Fibroblast of skin of left biceps (primary cell): ENCODE measurements at regions not wholly inside any gene's neighbourhood (a gene's known extent, or its start where the extent isn't known, plus 50 kb on each side); places are given as distances from the start of the nearest gene placed in this dataset.
"Not testable (repeated sequence)": the region's sequence is repeated elsewhere in the genome, so short reads cannot be mapped to it uniquely, and the experiment has no call there.

Experiments
- DNase-seq, 2 experiments: peaks; one replicate each; pipeline ENCODE4 v3.0.0-alpha.2; 2013; ENCODE audit warnings: low read depth in 2 of 2

GRCh38 chr4:11710453-11711093, 281.9 kb upstream of the HS3ST1 start:
- DNase-seq = no peak

GRCh38 chr4:11704186-11704830, 275.6 kb upstream of the HS3ST1 start:
- DNase-seq = no peak

GRCh38 chr4:11702886-11703557, 274.3 kb upstream of the HS3ST1 start:
- DNase-seq = no peak

- DNase-seq = no peak
These were observed 273.5 kb upstream of the HS3ST1 start for GRCh38 chr4:11701966-11702725.

- no peak for DNase-seq
These were observed 272.1 kb upstream of the HS3ST1 start for GRCh38 chr4:11700751-11701226.

GRCh38 chr4:11698846-11699590, 270.3 kb upstream of the HS3ST1 start:
- DNase-seq = peak; percentile 13 to 15

- DNase-seq = no peak
These were observed 269.3 kb upstream of the HS3ST1 start for GRCh38 chr4:11698033-11698432.

GRCh38 chr4:11693693-11694092, 265.0 kb upstream of the HS3ST1 start:
- no peak for DNase-seq

- no peak for DNase-seq
These were observed 262.5 kb upstream of the HS3ST1 start for GRCh38 chr4:11691236-11691635.

- DNase-seq = no peak
These were observed 259.0 kb upstream of the HS3ST1 start for GRCh38 chr4:11687727-11688126.

- no peak for DNase-seq
These were observed 256.8 kb upstream of the HS3ST1 start for GRCh38 chr4:11685481-11685880.

GRCh38 chr4:11675051-11675800, 246.5 kb upstream of the HS3ST1 start:
- no peak for DNase-seq

- no peak for DNase-seq
These were observed 241.6 kb upstream of the HS3ST1 start for GRCh38 chr4:11670304-11670703.

- DNase-seq = no peak
These were observed 240.5 kb upstream of the HS3ST1 start for GRCh38 chr4:11669156-11669555.

- no peak for DNase-seq
These were observed 234.4 kb upstream of the HS3ST1 start for GRCh38 chr4:11663114-11663513.

GRCh38 chr4:11650801-11651596, 222.3 kb upstream of the HS3ST1 start:
- DNase-seq = no peak

- DNase-seq = no peak
These were observed 218.7 kb upstream of the HS3ST1 start for GRCh38 chr4:11647433-11647832.

- not testable (repeated sequence) for DNase-seq
These were observed 214.4 kb upstream of the HS3ST1 start for GRCh38 chr4:11643081-11643480.

- DNase-seq = no peak
These were observed 211.9 kb upstream of the HS3ST1 start for GRCh38 chr4:11640584-11640983.

- DNase-seq = no peak
These were observed 207.9 kb upstream of the HS3ST1 start for GRCh38 chr4:11636551-11636950.
